Mesendoderm (in vitro differentiated cells): ENCODE measurements at regions not wholly inside any gene's neighbourhood (a gene's known extent, or its start where the extent isn't known, plus 50 kb on each side); places are given as distances from the start of the nearest gene placed in this dataset.
"Not testable (repeated sequence)": the region's sequence is repeated elsewhere in the genome, so short reads cannot be mapped to it uniquely, and the experiment has no call there.

ENCODE experiments used
- DNase-seq: peaks from one replicate; pipeline ENCODE4 v3.0.0; 2013
- H2AK5ac ChIP-seq: 2 replicates; pipeline ENCODE4 v1.6.1; 2013; ENCODE audit warnings: low read length, inconsistent platforms
- H2BK120ac ChIP-seq: 2 replicates; pipeline ENCODE4 v1.6.1; 2013; ENCODE audit warnings: low read depth, mild to moderate bottlenecking, low read length, moderate library complexity, mixed read lengths
- H2BK15ac ChIP-seq: replicated peaks from 2 replicates; pipeline ENCODE4 v1.6.1; 2013; ENCODE audit warnings: low read depth, mild to moderate bottlenecking, moderate library complexity
- H2BK5ac ChIP-seq: 2 replicates; pipeline ENCODE4 v1.6.1; 2013; ENCODE audit warnings: low read length, inconsistent platforms
- H3K18ac ChIP-seq: 2 replicates; pipeline ENCODE4 v1.6.1; 2013; ENCODE audit warnings: mild to moderate bottlenecking, low read length, mixed read lengths
- H3K23ac ChIP-seq: one replicate; pipeline ENCODE4 v1.6.1; 2013; ENCODE audit warnings: low read length
- H3K27ac ChIP-seq: 2 replicates; pipeline ENCODE4 v1.5.1; 2013; ENCODE audit warnings: low read depth, mild to moderate bottlenecking, inconsistent platforms, low read length, moderate library complexity
- H3K27me3 ChIP-seq: 2 replicates; pipeline ENCODE4 v1.6.1; 2013; ENCODE audit warnings: low read length, control low read depth, mild to moderate bottlenecking, inconsistent platforms; ENCODE audit not compliant: insufficient read depth, poor library complexity
- H3K36me3 ChIP-seq: 2 replicates; pipeline ENCODE4 v1.6.1; 2013; ENCODE audit warnings: low read length, inconsistent platforms; ENCODE audit not compliant: control insufficient read depth, insufficient read depth
- H3K4ac ChIP-seq: one replicate; pipeline ENCODE4 v1.6.1; 2013; ENCODE audit warnings: low read depth, mild to moderate bottlenecking, low read length, moderate library complexity
- H3K4me1 ChIP-seq: 2 replicates; pipeline ENCODE4 v1.6.1; 2013; ENCODE audit warnings: low read depth, low read length, inconsistent platforms; ENCODE audit not compliant: control insufficient read depth
- H3K4me2 ChIP-seq: 2 replicates; pipeline ENCODE4 v1.6.1; 2013; ENCODE audit warnings: low read length
- H3K4me3 ChIP-seq: 2 replicates; pipeline ENCODE4 v1.5.1; 2013; ENCODE audit warnings: mild to moderate bottlenecking, low read length
- H3K56ac ChIP-seq: one replicate; pipeline ENCODE4 v1.6.1; 2013; ENCODE audit warnings: low read length
- H3K79me1 ChIP-seq: 2 replicates; pipeline ENCODE4 v1.6.1; 2013; ENCODE audit warnings: low read length, inconsistent platforms
- H3K79me2 ChIP-seq: 2 replicates; pipeline ENCODE4 v1.6.1; 2013; ENCODE audit warnings: mild to moderate bottlenecking, low read length; ENCODE audit not compliant: control insufficient read depth, insufficient read depth
- H3K9ac ChIP-seq: 2 replicates; pipeline ENCODE4 v1.6.1; 2013; ENCODE audit warnings: low read length, inconsistent platforms
- H4K5ac ChIP-seq: one replicate; pipeline ENCODE4 v1.6.1; 2013; ENCODE audit warnings: low read length
- H4K8ac ChIP-seq: one replicate; pipeline ENCODE4 v1.6.1; 2013; ENCODE audit warnings: low read depth, mild to moderate bottlenecking, control low read depth, low read length, moderate library complexity
- WGBS: extraction: QIAGEN DNeasy Blood & Tissue Kit; methylation state at CpG from one replicate; pipeline ENCODE4 v1.1.7; 2013; ENCODE audit warnings: low lambda C conversion rate, missing lambda C conversion rate; ENCODE audit not compliant: insufficient coverage; ENCODE audit errors: extremely low coverage; 5-methylcytosine and 5-hydroxymethylcytosine counted together

GRCh38 chr17:71202449-71202848, 918.4 kb upstream of the SOX9 start:
- DNase-seq, result no peak
- Histone ChIP-seq H3K27me3 (no peaks in the 10 kb centered on the region), H3K27ac (no peak overlapping the region), H3K4me3 (no peak overlapping the region), H3K4me1 (no peaks in the 10 kb centered on the region), H3K23ac (no peak overlapping the region), H4K8ac (no peak overlapping the region), H3K4ac (no peak overlapping the region), H2BK15ac (no peak overlapping the region), H3K79me1 (no peaks in the 10 kb centered on the region), H3K79me2 (no peaks in the 10 kb centered on the region), H3K36me3 (no peaks in the 10 kb centered on the region), H2BK5ac (no peak overlapping the region), H3K9ac (no peak overlapping the region), H2AK5ac (no peak overlapping the region), H3K4me2 (no peak overlapping the region), H4K5ac (no peak overlapping the region), H3K56ac (no peak overlapping the region), H2BK120ac (no peak overlapping the region), H3K18ac (no peak overlapping the region)
- WGBS, result no CpG with 5 or more reads among the region's 2 CpGs

GRCh38 chr17:71203953-71204352, 916.9 kb upstream of the SOX9 start:
- Histone ChIP-seq H2AK5ac (no peak overlapping the region), H3K4me3 (no peak overlapping the region), H4K5ac (no peak overlapping the region), H3K79me1 (no peaks in the 10 kb centered on the region), H2BK5ac (no peak overlapping the region), H2BK120ac (no peak overlapping the region), H3K18ac (no peak overlapping the region), H3K4ac (no peak overlapping the region), H3K4me1 (no peaks in the 10 kb centered on the region), H3K9ac (no peak overlapping the region), H3K79me2 (no peaks in the 10 kb centered on the region), H3K27me3 (no peaks in the 10 kb centered on the region), H3K23ac (no peak overlapping the region), H3K36me3 (no peaks in the 10 kb centered on the region), H4K8ac (no peak overlapping the region), H3K27ac (no peak overlapping the region), H2BK15ac (no peak overlapping the region), H3K4me2 (no peak overlapping the region), H3K56ac (no peak overlapping the region)
- no CpG with 5 or more reads among the region's 1 CpG for WGBS
- DNase-seq, result no peak

- not testable (repeated sequence) for H3K9ac ChIP-seq, H4K8ac ChIP-seq, H4K5ac ChIP-seq, H3K4me2 ChIP-seq, H3K23ac ChIP-seq, DNase-seq, H3K36me3 ChIP-seq, H3K56ac ChIP-seq, H3K4me1 ChIP-seq, H2BK15ac ChIP-seq, H2AK5ac ChIP-seq, H3K18ac ChIP-seq, H3K79me2 ChIP-seq, H2BK120ac ChIP-seq, H3K4me3 ChIP-seq, H3K79me1 ChIP-seq, H3K27me3 ChIP-seq, H3K4ac ChIP-seq, H3K27ac ChIP-seq, H2BK5ac ChIP-seq
- no CpG with 5 or more reads among the region's 5 CpGs for whole genome bisulfite sequencing
These were observed 914.9 kb upstream of the SOX9 start for GRCh38 chr17:71205951-71206350.

GRCh38 chr17:71208111-71208704, 912.6 kb upstream of the SOX9 start:
- Histone ChIP-seq H3K79me1 (no peaks in the 10 kb centered on the region), H3K18ac (no peak overlapping the region), H3K4me1 (no peaks in the 10 kb centered on the region), H3K23ac (no peak overlapping the region), H3K4me3 (no peak overlapping the region), H3K27me3 (no peaks in the 10 kb centered on the region), H3K4ac (no peak overlapping the region), H2BK15ac (no peak overlapping the region), H4K5ac (no peak overlapping the region), H3K4me2 (no peak overlapping the region), H4K8ac (no peak overlapping the region), H2AK5ac (no peak overlapping the region), H3K56ac (no peak overlapping the region), H2BK120ac (no peak overlapping the region), H3K79me2 (no peaks in the 10 kb centered on the region), H3K27ac (no peak overlapping the region), H2BK5ac (no peak overlapping the region), H3K9ac (no peak overlapping the region), H3K36me3 (no peaks in the 10 kb centered on the region)
- WGBS, result no CpG with 5 or more reads among the region's 3 CpGs
- no peak for DNase-seq

GRCh38 chr17:71213936-71214335, 906.9 kb upstream of the SOX9 start:
- Histone ChIP-seq H3K27me3 (no peaks in the 10 kb centered on the region), H3K4me1 (no peaks in the 10 kb centered on the region), H4K8ac (no peak overlapping the region), H3K79me1 (no peaks in the 10 kb centered on the region), H2BK15ac (no peak overlapping the region), H3K9ac (no peak overlapping the region), H3K36me3 (no peaks in the 10 kb centered on the region), H3K27ac (no peak overlapping the region), H3K23ac (no peak overlapping the region), H3K18ac (no peak overlapping the region), H4K5ac (no peak overlapping the region), H3K56ac (no peak overlapping the region), H3K4me3 (no peak overlapping the region), H2BK5ac (no peak overlapping the region), H3K4ac (no peak overlapping the region), H2AK5ac (no peak overlapping the region), H3K79me2 (no peaks in the 10 kb centered on the region), H3K4me2 (no peak overlapping the region), H2BK120ac (no peak overlapping the region)
- WGBS, result no CpG with 5 or more reads among the region's 1 CpG
- DNase-seq, result no peak

GRCh38 chr17:71217769-71218168, 903.1 kb upstream of the SOX9 start:
- H3K27ac ChIP-seq, result no peak overlapping the region
- H3K9ac ChIP-seq, result no peak overlapping the region
- no peak overlapping the region for H2BK5ac ChIP-seq
- no peaks in the 10 kb centered on the region for H3K79me2 ChIP-seq
- H3K4ac ChIP-seq, result no peak overlapping the region
- no peaks in the 10 kb centered on the region for H3K36me3 ChIP-seq
- H3K79me1 ChIP-seq, result no peaks in the 10 kb centered on the region
- no peak overlapping the region for H3K18ac ChIP-seq
- H3K4me3 ChIP-seq, result no peak overlapping the region
- H2BK120ac ChIP-seq, result no peak overlapping the region
- H2AK5ac ChIP-seq, result no peak overlapping the region
- no peaks in the 10 kb centered on the region for H3K27me3 ChIP-seq
- no peak overlapping the region for H4K8ac ChIP-seq
- H3K23ac ChIP-seq, result no peak overlapping the region
- H2BK15ac ChIP-seq, result no peak overlapping the region
- WGBS, result no CpG with 5 or more reads among the region's 2 CpGs
- no peak overlapping the region for H3K4me2 ChIP-seq
- no peak overlapping the region for H3K56ac ChIP-seq
- no peaks in the 10 kb centered on the region for H3K4me1 ChIP-seq
- H4K5ac ChIP-seq, result no peak overlapping the region
- DNase-seq, result no peak
